ENCODE measurements at regions not wholly inside any gene's neighbourhood (a gene's known extent, or its start where the extent isn't known, plus 50 kb on each side); places are given as distances from the start of the nearest gene placed in this dataset.
"Not testable (repeated sequence)": the region's sequence is repeated elsewhere in the genome, so short reads cannot be mapped to it uniquely, and the experiment has no call there.

GRCh38 chr17:52681480-52681879, 523.0 kb upstream of the CA10 start:
- no peak for DNase-seq

- no peak for DNase-seq
Measured at GRCh38 chr17:52678211-52678610, 519.7 kb upstream of the CA10 start.

GRCh38 chr17:52674686-52675085, 516.2 kb upstream of the CA10 start:
- no peak for DNase-seq

DNA sequence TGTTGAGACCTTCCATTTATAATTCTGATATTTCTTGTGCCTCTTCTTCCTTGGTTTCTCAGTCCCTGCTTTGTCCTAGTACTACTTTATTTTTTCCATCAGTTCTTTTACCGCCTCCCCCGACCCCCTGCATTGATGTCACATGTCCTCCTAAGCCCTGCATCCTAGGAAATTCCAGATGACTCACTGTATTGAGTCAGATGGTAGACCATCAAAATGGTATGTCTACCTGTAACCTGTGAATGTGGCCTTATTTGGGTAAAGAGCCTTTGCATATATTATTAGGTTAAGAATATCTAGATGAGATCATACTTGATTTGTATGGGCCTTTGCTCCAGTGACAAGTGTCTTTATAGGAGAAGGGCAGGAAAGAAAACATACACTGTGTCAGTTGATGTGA, 515.3 kb upstream of the CA10 start:
- no peak for DNase-seq

DNA sequence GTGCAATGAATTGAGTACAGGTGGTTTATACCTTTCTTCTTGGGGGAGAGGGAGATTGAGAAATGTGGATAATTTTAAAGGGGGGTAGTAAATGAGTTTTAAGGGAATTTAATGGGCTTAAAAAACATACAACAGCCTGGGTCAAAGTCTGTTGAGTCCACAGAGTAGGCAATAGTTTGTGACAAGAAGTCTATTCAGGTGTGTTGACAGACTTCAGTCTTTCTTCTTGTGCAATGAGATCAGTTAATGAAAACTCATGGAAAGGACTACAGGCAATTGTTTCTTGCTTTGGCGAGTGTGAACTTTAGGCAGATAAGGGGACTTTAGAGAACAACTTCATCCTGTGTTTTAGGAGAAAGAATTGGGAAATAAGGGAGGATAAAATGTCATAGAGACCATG, 507.8 kb upstream of the CA10 start:
- DNase-seq: no peak

DNA sequence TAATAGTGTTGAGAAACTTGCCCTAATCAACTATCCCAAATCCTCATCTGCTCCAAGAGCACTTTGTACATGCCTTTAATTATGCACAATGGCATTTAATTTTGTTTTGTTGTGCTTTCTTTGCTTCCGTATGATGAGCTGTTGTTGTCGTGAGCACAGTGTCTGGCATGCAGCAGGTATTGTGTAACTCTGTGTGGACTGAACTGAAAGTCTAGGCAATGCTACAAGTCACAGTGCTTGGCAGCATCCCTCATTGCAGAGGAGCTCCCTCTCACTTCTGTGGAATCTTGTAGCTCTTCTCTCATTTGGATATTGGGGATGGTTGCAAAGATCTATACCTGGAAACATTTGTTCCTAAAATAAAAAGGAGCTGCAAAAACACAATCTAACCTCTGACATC, 502.2 kb upstream of the CA10 start:
- DNase-seq: no peak

- DNase-seq: no peak
Measured at GRCh38 chr17:52653014-52653413, 494.5 kb upstream of the CA10 start.

GRCh38 chr17:52648995-52649394, 490.5 kb upstream of the CA10 start:
- no peak for DNase-seq

- no peak for DNase-seq
Measured at GRCh38 chr17:52647411-52647810, 488.9 kb upstream of the CA10 start.

DNA sequence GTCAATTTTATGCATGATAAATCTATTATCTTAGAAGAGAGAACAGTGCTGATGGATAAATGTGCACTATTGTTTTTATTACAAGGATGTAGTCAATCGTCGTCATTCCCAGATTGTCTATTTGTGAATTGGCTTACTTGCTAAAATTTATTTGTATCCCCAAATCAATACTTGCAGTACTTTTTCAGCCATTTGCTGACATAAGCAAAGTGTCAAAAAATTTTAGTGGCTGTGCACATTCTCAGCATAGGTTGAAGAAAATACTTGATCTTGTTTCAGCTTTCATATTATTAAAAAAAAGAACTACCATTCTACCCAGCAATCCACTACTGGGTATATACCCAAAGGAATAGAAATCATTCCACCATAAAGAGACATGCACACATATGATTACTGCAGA, 477.9 kb upstream of the CA10 start:
- DNase-seq: no peak

GRCh38 chr17:52606590-52606989, 448.1 kb upstream of the CA10 start:
- DNase-seq: no peak

GRCh38 chr17:52606098-52606497, 447.6 kb upstream of the CA10 start:
- DNase-seq: no peak

DNA sequence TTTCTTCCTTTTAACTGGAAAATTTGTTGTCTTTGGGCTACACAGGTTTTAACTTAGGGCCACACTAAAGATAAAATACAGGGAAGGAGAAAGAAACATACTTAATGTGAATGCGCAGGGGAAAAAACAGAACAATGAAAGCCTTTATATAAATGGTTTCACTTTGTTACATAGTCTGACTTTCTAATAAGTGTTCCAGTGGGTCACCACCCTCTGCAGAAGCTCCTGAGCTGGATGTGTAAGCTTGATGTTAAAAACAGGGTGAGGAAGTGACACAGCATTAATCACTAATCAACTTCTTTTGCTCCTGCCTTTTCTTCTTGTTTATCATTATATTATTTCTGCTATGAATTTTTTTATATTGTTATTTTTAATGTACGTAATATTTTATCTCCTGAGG, 445.6 kb upstream of the CA10 start:
- DNase-seq: no peak

DNA sequence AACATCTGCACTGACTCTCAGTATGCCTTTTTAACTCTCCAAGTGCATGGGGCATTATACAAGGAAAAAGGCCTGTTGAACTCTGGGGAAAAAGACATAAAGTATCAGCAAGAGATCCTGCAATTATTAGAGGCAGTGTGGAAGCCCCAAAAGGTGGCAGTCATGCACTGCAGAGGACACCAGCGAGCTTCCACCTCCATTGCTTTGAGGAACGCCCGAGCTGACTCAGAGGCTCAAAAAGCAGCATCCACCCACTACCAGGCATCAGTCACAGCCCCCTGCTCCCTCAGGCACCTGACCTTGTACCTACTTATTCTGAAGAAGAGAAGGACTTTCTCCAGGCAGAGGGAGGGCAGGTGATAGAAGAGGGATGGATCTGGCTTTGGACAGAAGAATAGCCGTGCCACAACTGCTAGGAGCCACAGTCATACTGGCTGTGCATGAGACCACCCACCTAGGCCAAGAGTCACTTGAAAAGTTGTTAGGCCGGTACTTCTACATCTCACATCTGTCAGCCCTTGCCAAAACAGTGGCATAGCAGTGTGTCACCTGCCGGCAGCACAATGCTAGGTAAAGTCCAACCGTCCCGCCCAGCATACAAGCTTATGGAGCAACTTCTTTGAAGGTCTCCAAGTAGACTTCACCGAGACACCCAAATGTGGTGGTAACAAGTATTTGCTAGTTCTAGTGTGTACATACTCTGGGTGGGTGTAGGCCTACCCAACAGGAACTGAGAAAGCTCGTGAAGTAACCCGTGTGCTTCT, 439.1 kb upstream of the CA10 start:
- DNase-seq: not testable (repeated sequence)

GRCh38 chr17:52594516-52594915, 436.0 kb upstream of the CA10 start:
- no peak for DNase-seq

- no peak for DNase-seq
Measured at GRCh38 chr17:52546990-52547389, 388.5 kb upstream of the CA10 start.

GRCh38 chr17:52546493-52546892, 388.0 kb upstream of the CA10 start:
- no peak for DNase-seq

GRCh38 chr17:52537421-52537820, 378.9 kb upstream of the CA10 start:
- no peak for DNase-seq

GRCh38 chr17:52536489-52536888, 378.0 kb upstream of the CA10 start:
- no peak for DNase-seq

DNA sequence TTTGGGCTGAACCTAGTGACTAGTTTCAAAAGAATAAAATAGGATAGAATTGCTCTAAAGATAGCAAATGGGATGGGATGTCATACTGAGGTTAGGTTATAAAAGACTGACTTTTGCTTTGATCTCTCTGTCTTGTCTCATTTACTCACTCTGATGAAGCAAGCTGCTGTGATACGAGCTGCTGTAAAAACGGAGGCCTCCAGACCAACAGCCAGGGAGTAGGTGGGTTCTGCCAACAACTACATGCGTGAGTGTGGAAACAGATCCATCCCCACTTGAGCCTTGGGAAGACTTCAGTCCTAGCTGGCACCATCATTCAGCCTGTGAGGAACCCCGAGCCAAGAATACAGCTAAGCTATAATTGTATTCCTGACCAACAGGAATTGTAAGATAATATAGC, 373.9 kb upstream of the CA10 start:
- DNase-seq: no peak

GRCh38 chr17:52524096-52524637, 365.7 kb upstream of the CA10 start:
- no peak for DNase-seq

DNA sequence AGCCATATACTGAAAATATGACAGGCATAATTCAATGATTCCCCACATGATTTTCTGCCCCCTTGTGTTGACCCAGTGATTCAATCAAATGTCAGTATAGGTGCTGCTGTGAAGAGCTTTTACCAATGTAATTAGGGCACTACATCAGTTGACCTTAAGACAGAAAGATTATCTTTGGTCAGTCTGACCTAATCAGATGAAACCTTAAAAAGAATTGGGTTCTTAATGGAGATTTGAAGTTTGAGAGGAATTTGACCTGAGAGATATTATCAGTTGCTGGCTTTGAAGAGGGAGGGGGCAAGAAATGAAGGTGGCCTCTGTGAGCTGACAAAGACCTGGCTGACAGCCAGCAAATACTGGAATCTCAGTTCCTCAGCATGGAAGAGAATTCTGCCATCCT, 358.7 kb upstream of the CA10 start:
- no peak for DNase-seq

DNA sequence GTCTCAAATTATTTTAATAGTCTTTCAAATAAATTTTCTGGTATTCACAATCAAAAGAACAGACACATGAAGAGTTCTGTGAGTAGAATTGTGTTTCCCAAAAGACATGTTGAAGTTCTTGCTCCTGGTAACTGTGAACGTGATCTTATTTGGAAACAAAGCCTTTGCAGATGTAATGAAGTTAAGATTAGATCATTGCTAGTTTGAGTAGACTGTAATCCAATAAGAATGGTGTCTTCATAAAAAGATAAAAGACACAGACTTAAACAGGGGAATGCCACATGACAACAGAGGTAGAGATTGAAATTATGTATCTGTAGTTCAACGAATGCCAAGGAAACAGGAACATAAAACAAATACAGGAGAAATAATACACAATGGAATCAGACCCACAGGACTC, 357.4 kb upstream of the CA10 start:
- DNase-seq: no peak

DNA sequence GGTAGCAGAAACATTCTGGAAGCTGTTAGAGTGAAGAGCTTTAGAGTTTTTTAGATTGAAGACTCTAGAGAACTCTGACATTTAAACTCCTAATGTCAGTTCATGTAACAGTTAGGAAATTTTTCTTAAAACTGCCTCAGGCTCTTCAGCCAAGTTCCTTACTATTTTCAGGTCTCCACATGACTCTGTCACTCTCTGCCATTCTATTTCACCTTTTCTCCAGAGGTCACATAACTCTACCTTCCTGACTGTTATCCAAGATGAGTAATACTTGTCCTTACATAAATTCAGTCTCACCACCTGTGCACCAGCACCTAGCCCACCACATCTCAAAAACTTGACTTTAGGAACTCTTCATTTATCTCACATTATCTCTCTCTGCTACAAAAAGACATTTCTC, 347.1 kb upstream of the CA10 start:
- DNase-seq: no peak

DNA sequence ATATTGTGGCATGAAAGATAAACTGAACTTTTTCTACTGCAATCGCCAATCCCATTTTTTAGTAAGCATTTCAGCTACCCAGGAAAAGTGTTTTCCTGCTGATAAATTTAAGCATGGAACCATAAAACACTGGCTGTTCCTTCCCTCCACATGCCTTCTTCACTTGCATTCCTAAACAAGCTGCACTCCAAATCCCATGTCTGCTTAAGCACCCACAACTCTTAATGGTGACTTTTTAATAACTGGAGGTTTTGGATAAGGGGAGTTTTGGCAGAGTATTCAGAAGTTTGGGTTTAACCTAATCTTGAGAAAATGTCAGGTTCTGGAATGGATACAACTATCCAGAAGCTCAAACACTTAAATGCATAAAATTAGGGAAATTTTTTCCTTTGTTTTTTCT, 345.6 kb upstream of the CA10 start:
- DNase-seq: no peak

Data from GF-D8 (cell line).